Body of pancreas (tissue), 4 donors: ENCODE measurements at regions not wholly inside any gene's neighbourhood (a gene's known extent, or its start where the extent isn't known, plus 50 kb on each side); places are given as distances from the start of the nearest gene placed in this dataset.

Source experiments
- POLR2A ChIP-seq, 3 donors: fragments of 450-650 bp; IDR thresholded peaks; one replicate each; pipeline ENCODE4 v1.6.1; 2016; ENCODE audit warnings: antibody characterized with exemption in 3 of 3, mild to moderate bottlenecking in 2 of 3
- TF ChIP-seq, protein P1 (sequence below), 7 experiments: fragments of 450-650 bp in 4 of 7; fragments of 200-600 bp in 3 of 7; sonication (generic) in 3 of 7; IDR thresholded peaks; one replicate each; pipeline ENCODE4 v1.5.1; 2016 to 2019; ENCODE audit warnings: antibody characterized with exemption in 7 of 7

DNA sequence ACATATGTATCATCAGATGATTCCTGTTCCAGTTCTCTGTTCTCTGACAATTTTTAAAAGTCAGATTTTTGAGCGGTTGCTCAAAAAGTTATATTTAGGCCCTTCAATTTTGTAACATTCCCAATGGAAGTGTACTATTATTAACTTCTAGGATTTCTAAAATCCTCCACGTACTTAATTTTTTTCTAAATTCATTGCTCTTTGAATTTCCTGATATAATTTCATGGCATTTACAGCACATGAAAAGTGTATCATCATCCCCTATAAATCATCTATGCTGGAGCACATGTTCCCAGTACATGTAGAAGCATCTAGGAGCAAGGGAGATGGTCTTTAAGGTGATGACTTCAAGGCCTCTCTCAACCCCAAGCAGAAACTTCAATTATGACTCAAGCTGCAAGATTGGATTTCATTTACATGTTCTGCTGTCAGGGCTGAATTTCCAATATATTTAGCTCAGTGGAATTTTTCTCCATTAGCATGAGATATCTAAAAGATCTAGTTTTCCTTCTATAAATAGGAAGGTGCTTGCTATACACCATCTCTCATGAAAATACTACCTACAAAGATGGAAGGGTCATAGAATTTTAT, 392.8 kb upstream of the MIR17HG start:
- TF ChIP-seq, protein P1, sequence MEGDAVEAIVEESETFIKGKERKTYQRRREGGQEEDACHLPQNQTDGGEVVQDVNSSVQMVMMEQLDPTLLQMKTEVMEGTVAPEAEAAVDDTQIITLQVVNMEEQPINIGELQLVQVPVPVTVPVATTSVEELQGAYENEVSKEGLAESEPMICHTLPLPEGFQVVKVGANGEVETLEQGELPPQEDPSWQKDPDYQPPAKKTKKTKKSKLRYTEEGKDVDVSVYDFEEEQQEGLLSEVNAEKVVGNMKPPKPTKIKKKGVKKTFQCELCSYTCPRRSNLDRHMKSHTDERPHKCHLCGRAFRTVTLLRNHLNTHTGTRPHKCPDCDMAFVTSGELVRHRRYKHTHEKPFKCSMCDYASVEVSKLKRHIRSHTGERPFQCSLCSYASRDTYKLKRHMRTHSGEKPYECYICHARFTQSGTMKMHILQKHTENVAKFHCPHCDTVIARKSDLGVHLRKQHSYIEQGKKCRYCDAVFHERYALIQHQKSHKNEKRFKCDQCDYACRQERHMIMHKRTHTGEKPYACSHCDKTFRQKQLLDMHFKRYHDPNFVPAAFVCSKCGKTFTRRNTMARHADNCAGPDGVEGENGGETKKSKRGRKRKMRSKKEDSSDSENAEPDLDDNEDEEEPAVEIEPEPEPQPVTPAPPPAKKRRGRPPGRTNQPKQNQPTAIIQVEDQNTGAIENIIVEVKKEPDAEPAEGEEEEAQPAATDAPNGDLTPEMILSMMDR (IDR thresholded peaks at IDR 0.05), result no peak
- no peak for TF ChIP-seq POLR2A (IDR thresholded peaks at IDR 0.05)
